Glomerular visceral epithelial cell (primary cell): ENCODE measurements at regions not wholly inside any gene's neighbourhood (a gene's known extent, or its start where the extent isn't known, plus 50 kb on each side); places are given as distances from the start of the nearest gene placed in this dataset.
"Not testable (repeated sequence)": the region's sequence is repeated elsewhere in the genome, so short reads cannot be mapped to it uniquely, and the experiment has no call there.

Experiments used
- DNase-seq: peaks from one replicate; pipeline ENCODE4 v3.0.0-alpha.2; 2016; ENCODE audit errors: extremely low spot score

DNA sequence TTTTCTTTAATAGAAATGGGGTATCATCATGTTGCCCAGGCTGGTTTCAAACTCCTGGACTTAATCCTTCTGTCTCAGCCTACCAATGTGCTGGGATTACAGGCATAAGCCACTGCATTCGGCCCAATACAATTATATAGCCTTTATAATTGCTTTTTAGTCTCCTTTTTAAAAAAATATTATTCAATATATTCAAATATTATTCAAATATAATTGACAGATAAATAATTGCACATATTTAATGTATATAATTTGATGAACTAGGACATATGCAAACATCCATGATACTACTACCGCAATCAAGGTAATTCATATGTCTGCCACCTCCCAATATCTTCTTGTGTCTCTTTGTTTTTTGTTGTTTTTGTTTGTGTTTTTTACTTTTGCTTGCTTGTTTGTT is 894.2 kb upstream of the PTPRD start:
- DNase-seq: no peak

GRCh38 chr9:11537566-11537965 is 924.8 kb upstream of the PTPRD start:
- DNase-seq: no peak

DNA sequence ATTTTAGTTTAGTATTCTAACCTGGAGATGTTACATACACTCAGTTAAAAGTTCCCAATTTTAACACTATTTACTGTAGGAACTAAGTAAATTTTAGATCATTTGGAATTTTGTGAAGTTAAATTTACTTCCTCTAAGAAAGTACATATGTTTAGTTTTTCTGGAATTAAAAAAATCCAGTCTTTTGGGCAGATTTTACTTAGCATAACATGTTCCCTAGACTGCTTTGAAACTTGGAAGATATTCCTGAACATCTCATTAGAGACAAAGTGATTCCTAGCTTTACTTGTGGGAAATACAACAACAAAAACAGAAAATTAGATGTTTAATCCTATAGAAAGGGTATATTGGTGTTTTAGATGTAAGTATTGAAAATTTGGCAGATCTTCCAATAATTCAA is 930.0 kb upstream of the PTPRD start:
- DNase-seq: no peak

GRCh38 chr9:11546231-11546630 is 933.4 kb upstream of the PTPRD start:
- DNase-seq: no peak

- DNase-seq: no peak
Observed at GRCh38 chr9:11549311-11549794, 936.6 kb upstream of the PTPRD start.

DNA sequence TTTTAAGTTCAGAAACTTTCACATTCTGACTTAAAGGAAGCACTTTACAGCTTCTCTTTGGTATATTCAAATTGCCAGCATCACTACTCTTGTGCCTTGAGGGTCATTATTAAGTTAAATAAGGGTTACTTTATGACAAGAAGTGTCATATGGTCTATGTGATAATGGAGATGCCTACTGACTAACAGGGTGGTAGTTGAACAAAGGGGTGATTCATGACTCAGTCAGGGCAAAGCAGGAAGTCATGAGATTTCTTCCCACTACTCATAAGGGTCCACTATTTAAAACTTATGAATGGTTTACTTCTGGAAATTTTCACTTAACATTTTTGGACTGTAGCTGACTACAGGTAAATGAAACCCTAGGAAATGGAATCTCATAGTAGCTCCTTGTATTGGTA is 938.3 kb upstream of the PTPRD start:
- DNase-seq: no peak

- DNase-seq: no peak
Observed at GRCh38 chr9:11558043-11558442, 945.2 kb upstream of the PTPRD start.

GRCh38 chr9:11559001-11559776 is 946.4 kb upstream of the PTPRD start:
- DNase-seq: no peak

- DNase-seq: no peak
Observed at GRCh38 chr9:11577522-11577921, 964.7 kb upstream of the PTPRD start.

GRCh38 chr9:11595756-11596155 is 983.0 kb upstream of the PTPRD start:
- no peak for DNase-seq

DNA sequence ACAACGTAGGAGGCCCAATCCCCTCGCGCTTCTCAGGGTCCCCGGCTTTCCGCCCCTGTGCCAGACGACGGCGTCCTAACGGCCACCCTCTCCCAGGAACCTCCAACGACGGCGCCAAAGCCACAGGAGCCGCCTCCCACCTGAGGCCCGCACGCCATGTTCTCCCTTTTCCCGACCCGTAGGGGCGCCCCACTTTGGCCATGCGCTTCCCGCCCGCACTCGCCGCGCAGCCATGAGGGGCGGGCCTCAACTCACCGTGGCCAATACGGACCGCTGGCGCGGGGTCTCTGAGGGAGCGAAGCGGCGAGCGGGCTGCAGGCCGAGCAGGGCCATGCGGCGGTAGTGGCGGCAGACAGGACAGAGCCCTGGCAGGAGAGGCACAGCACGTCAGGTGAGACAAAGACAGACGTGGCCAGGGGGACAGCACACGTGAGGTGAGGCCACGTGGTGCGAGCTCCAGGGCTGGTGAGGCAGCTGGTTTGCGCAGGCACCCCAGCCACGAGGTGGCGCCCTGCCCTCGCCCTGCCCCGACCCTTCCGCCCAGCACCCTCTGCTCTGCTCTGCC is 1005.5 kb upstream of the PTPRD start:
- no peak for DNase-seq

GRCh38 chr9:11632691-11633090 is 1019.9 kb upstream of the PTPRD start:
- no peak for DNase-seq

- DNase-seq: no peak
Observed at GRCh38 chr9:11646831-11647230, 1034.0 kb upstream of the PTPRD start.

DNA sequence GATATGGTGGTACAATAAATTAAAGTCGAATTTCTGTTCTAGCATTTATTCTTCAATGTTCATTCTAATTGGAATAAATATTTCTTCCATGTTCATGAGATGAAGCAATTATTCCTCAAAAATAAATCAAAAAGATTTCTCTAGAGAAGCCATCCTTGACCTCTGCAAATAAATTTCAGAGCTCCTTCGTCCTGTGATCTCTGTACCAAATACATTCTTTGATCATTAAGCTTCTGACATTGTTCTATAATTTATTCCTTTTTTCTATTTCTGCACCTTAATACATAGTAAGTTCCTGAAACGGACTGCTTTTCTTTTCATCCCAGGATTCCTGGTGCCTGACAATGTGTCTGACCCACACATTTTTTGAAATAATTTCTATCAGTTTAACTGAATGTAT is 1039.3 kb upstream of the TYRP1 start:
- DNase-seq: no peak

- DNase-seq: no peak
Observed at GRCh38 chr9:11663913-11664312, 1029.3 kb upstream of the TYRP1 start.

DNA sequence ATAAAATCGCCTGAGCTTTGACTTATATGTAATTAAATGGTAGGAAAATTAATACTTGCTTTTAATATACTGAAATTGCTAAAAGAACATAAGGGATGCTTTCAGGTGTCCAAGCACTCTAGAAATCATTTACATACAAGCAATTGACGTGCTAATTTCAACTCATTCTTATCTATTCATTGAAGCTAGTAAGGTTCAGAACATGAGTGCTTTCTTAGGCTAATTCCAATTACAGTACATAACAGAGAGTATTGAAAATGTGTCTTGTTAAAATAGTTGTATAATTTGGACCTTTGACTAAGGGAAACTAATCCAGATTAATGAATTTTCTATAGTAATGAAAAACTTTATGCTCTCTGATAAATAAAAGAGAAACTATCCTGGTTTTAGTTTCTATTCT is 1016.4 kb upstream of the TYRP1 start:
- no peak for DNase-seq

DNA sequence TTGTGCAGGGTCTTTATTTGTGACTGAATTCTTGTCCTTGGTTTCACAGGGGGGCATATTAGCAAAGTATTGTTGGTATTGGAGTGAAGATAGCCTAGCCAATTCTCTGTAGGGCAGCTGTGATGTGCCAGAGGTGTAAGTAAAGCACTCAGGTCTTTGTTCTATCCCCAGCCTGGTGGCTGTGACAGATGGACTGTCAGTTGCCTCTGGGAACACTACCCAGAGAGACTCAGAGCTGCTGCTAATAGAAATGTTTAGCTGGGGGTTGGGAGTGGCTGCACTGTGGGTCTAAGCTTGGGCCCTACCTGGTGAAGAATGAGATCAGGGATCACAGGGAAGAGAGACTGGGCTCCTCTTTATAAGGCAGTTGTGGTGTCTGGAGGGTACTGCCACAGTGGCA is 1006.5 kb upstream of the TYRP1 start:
- no peak for DNase-seq

- DNase-seq: no peak
Observed at GRCh38 chr9:11697126-11697525, 996.1 kb upstream of the TYRP1 start.

DNA sequence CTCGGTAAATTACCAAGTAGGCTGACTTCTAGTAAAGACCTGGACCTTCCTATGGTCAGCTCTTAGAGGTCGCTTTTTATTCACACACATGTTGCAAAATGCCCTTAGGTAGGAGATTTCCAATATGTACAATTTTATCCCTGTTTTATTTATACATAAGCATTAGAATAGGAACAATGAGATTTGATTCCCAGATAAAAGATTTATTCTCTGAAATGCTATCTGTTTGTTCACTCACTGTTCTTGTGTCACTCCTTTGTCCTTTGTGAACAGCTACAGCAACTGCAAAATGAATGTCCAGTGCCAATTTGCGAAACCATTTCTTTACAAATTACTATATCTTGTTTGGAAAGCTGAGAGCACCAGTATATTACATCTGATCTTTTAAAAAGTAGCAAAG is 991.5 kb upstream of the TYRP1 start:
- DNase-seq: no peak

DNA sequence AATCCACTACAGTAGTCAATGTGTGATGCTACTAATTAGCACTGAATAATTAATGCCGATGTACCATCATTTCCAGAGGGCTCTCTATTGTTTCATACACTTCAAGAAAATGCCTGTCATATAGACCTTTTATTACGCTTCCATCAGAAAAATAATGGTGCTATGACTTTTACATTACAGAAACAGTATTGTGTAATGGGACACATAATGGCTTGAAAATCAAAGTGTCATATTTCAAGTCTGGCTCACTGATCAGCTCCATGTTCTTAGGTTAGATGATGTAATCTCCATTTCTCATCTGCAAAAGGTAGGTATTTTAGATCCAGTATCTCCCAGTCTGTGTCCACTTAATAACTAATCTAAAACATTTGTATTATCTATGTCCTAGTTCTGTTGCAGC is 990.6 kb upstream of the TYRP1 start:
- no peak for DNase-seq

GRCh38 chr9:11704198-11704597 is 989.0 kb upstream of the TYRP1 start:
- DNase-seq: not testable (repeated sequence)

GRCh38 chr9:11708899-11709298 is 984.3 kb upstream of the TYRP1 start:
- no peak for DNase-seq

GRCh38 chr9:11709567-11709966 is 983.6 kb upstream of the TYRP1 start:
- DNase-seq: no peak

GRCh38 chr9:11713077-11713476 is 980.1 kb upstream of the TYRP1 start:
- DNase-seq: no peak
